ENCODE measurements at regions not wholly inside any gene's neighbourhood (a gene's known extent, or its start where the extent isn't known, plus 50 kb on each side); places are given as distances from the start of the nearest gene placed in this dataset.
A peak's percentile ranks its signal among the peaks of the same experiment; 100 is the strongest.

DNA sequence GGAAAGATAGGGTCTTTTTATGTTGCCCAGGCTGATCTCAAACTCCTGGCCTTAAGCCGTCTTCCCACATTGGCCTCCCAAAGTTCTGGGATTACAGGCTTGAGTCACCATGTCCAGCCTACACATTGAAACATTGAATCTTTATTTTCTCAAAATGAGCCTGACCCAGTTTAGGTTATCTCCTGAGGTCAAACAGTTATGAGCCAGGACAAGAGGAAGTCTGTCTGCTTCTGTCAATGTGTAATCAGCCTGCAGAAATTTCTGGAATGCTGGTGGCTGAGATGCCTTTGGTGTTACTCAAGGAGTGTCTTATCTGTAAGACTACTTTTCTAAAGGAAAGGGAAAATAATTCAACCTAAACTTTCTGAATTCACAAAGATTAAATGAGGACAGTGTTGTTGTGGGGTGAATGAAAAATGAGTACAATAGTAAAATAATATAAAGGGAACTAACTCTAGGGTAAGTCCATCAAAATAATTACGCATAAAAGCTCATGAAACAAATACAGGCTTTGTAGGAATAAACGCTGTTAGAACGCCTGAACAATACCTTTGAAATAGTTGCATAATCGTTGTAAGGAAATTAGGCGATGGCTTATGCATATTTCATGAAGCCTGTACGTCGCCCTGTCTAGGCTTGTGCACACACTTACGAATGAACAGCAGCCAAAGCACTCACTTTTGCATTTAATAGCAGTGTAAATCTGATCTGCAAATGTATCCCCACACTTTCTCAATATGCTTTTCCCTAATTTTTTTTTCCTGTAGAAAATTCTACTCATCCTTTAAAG is 260.8 kb downstream of the RDH14 start:
- no peak for TF ChIP-seq EZH2 (IDR thresholded peaks at IDR 0.05; ENCODE audit: low read depth)
- TF ChIP-seq, protein P1, sequence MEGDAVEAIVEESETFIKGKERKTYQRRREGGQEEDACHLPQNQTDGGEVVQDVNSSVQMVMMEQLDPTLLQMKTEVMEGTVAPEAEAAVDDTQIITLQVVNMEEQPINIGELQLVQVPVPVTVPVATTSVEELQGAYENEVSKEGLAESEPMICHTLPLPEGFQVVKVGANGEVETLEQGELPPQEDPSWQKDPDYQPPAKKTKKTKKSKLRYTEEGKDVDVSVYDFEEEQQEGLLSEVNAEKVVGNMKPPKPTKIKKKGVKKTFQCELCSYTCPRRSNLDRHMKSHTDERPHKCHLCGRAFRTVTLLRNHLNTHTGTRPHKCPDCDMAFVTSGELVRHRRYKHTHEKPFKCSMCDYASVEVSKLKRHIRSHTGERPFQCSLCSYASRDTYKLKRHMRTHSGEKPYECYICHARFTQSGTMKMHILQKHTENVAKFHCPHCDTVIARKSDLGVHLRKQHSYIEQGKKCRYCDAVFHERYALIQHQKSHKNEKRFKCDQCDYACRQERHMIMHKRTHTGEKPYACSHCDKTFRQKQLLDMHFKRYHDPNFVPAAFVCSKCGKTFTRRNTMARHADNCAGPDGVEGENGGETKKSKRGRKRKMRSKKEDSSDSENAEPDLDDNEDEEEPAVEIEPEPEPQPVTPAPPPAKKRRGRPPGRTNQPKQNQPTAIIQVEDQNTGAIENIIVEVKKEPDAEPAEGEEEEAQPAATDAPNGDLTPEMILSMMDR (conservative IDR thresholded peaks at IDR 0.05) = no peak
- intact Hi-C loops (cut with micrococcal nuclease; ENCODE audit: unreplicated experiment) = loop anchor here (1.0 to 5.0 kb wide), 2 partner anchors 48 to 66 kb away; no protein-coding TSS in a partner anchor
- BruUV-seq (replicated peaks) = no TSS peak
- H3K36me3 ChIP-seq (ENCODE audit: low read depth) = no peaks in the 10 kb centered on the region
- H4K20me1 ChIP-seq (ENCODE audit: insufficient read depth) = no peaks in the 10 kb centered on the region
- CTCF ChIA-PET = no interaction called here
- H3K9me2 ChIP-seq (ENCODE audit: insufficient read depth) = 0 out of 2 replicates have a peak, but pooled peaks cover 4% of the 10 kb centered on the region
- peaks cover 34% of the 10 kb centered on the region for H3K4me1 ChIP-seq (replicated peaks; ENCODE audit: insufficient read depth)
- no peaks in the 10 kb centered on the region for H3K79me2 ChIP-seq (ENCODE audit: low read depth)
- H3K9me3 ChIP-seq (ENCODE audit: insufficient read depth, low read depth) = peaks cover 6% of the 10 kb centered on the region; the same call in 1 of the 2 replicates
- H3F3A ChIP-seq (ENCODE audit: insufficient read depth, low read depth) = peaks cover 24% of the 10 kb centered on the region
- POLR2A ChIA-PET (ENCODE audit: unreplicated experiment) = interaction anchor here (0.6 kb wide), 2 partner anchors 421 to 1312 kb away, joined by 3 to 5 read pairs; partner anchors contain the start of gene KCNS3
- H3K4me2 ChIP-seq = peak overlapping the region; percentile 72
- no peaks in the 10 kb centered on the region for H3K27me3 ChIP-seq (ENCODE audit: insufficient read depth, low read depth)
- 0 out of 2 replicates have a peak overlapping the region, but pooled peaks have one; percentile 17 for H2AFZ ChIP-seq
- peak overlapping the region; percentile 80 for H3K27ac ChIP-seq
- peak overlapping the region; percentile 40 for H3K4me3 ChIP-seq
- peak; percentile 71 to 99 for DNase-seq

DNA sequence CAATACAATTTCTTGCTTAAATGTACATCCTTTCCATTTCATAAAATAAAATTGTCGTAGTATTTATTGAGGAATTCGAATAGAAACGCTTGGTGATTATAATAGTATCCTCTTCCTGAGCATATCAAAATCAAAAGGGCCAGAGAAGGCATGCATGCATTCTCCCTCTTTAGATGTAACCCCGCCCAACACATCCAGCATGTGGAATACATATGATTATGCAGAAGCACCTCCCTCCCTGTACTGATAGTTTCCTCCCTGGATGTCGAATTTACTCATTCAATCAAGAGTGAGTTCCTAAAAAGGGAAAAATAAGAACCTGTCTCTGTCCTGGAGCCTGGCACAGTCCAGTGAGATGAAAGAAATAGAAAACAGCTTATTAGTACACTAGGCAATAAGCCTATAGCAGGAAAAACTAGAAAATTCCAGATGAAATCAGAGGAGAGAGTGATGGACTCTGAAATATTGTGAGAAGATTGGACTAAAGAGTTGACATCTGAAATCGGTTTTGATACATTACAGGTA is 262.9 kb downstream of the RDH14 start:
- intact Hi-C loops (cut with micrococcal nuclease; ENCODE audit: unreplicated experiment) = no loop called here
- Histone ChIP-seq H3K9me2 (ENCODE audit: insufficient read depth) (0 out of 2 replicates have a peak, but pooled peaks cover 10% of the 10 kb centered on the region), H3F3A (ENCODE audit: insufficient read depth, low read depth) (peaks cover 25% of the 10 kb centered on the region), H3K27ac (no peak overlapping the region), H3K36me3 (ENCODE audit: low read depth) (no peaks in the 10 kb centered on the region), H2AFZ (no peak overlapping the region), H3K4me1 (replicated peaks; ENCODE audit: insufficient read depth) (peaks cover 34% of the 10 kb centered on the region), H3K4me3 (no peak overlapping the region), H3K27me3 (ENCODE audit: insufficient read depth, low read depth) (no peaks in the 10 kb centered on the region), H3K79me2 (ENCODE audit: low read depth) (no peaks in the 10 kb centered on the region), H3K4me2 (no peak overlapping the region), H3K9me3 (ENCODE audit: insufficient read depth, low read depth) (peaks cover 6% of the 10 kb centered on the region; the same call in 1 of the 2 replicates), H4K20me1 (ENCODE audit: insufficient read depth) (no peaks in the 10 kb centered on the region)
- no peak for DNase-seq
- POLR2A ChIA-PET (ENCODE audit: unreplicated experiment) = no interaction called here
- CTCF ChIA-PET = interaction anchor here (0.6 kb wide), 1 partner anchor 91 kb away, joined by 3 read pairs; no protein-coding TSS in a partner anchor
- no TSS peak for BruUV-seq (replicated peaks)
- TF ChIP-seq, protein P1 (conservative IDR thresholded peaks at IDR 0.05) = no peak
- TF ChIP-seq EZH2 (IDR thresholded peaks at IDR 0.05; ENCODE audit: low read depth) = no peak

DNA sequence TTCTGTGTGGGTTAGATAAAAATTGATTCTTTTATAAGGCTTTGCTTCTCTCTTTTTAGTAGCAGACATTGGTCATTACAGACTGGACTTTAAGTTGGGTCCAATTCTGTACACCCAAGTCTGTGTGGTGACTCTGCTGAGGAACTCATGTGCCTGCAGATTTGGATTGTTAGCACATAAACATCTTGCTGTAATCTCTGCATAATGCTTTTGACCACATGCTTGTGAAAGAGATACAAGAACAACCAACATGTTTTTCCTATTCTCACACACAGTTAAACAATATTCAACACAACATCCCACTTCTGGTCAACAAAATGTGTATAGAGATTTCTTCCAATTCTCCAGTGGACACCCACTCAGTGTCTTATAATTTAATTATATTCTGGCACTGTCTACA is 270.1 kb downstream of the RDH14 start:
- Histone ChIP-seq H3K79me2 (ENCODE audit: low read depth) (no peaks in the 10 kb centered on the region), H3F3A (ENCODE audit: insufficient read depth, low read depth) (peaks cover 3% of the 10 kb centered on the region; the same call in 1 of the 2 replicates), H4K20me1 (ENCODE audit: insufficient read depth) (no peaks in the 10 kb centered on the region), H2AFZ (no peak overlapping the region), H3K4me3 (no peak overlapping the region), H3K27me3 (ENCODE audit: insufficient read depth, low read depth) (no peaks in the 10 kb centered on the region), H3K36me3 (ENCODE audit: low read depth) (no peaks in the 10 kb centered on the region), H3K27ac (no peak overlapping the region), H3K4me2 (no peak overlapping the region), H3K9me2 (ENCODE audit: insufficient read depth) (0 out of 2 replicates have a peak, but pooled peaks cover 6% of the 10 kb centered on the region), H3K9me3 (ENCODE audit: insufficient read depth, low read depth) (no peaks in the 10 kb centered on the region), H3K4me1 (replicated peaks; ENCODE audit: insufficient read depth) (no peaks in the 10 kb centered on the region)
- intact Hi-C loops (cut with micrococcal nuclease; ENCODE audit: unreplicated experiment) = no loop called here
- POLR2A ChIA-PET (ENCODE audit: unreplicated experiment) = no interaction called here
- DNase-seq = no peak
- no TSS peak for BruUV-seq (replicated peaks)
- CTCF ChIA-PET = no interaction called here
- TF ChIP-seq, protein P1 (conservative IDR thresholded peaks at IDR 0.05) = no peak
- TF ChIP-seq EZH2 (IDR thresholded peaks at IDR 0.05; ENCODE audit: low read depth) = no peak

Measured in PC-9 (cell line).